ENCODE measurements at regions not wholly inside any gene's neighbourhood (a gene's known extent, or its start where the extent isn't known, plus 50 kb on each side); places are given as distances from the start of the nearest gene placed in this dataset.
"Not testable (repeated sequence)": the region's sequence is repeated elsewhere in the genome, so short reads cannot be mapped to it uniquely, and the experiment has no call there.

- ATAC-seq; intact Hi-C loops (cut with micrococcal nuclease); DNase-seq: not testable (repeated sequence)
Measured at GRCh38 chr18:60918862-60919261, 414.4 kb upstream of the CDH20 start.

- DNase-seq (no peak), ATAC-seq (no peak)
- intact Hi-C loops (cut with micrococcal nuclease), result no loop called here
Measured at GRCh38 chr18:60925892-60926291, 407.3 kb upstream of the CDH20 start.

GRCh38 chr18:60929966-60930365, 403.3 kb upstream of the CDH20 start:
- ATAC-seq, result no peak
- intact Hi-C loops (cut with micrococcal nuclease), result no loop called here

DNA sequence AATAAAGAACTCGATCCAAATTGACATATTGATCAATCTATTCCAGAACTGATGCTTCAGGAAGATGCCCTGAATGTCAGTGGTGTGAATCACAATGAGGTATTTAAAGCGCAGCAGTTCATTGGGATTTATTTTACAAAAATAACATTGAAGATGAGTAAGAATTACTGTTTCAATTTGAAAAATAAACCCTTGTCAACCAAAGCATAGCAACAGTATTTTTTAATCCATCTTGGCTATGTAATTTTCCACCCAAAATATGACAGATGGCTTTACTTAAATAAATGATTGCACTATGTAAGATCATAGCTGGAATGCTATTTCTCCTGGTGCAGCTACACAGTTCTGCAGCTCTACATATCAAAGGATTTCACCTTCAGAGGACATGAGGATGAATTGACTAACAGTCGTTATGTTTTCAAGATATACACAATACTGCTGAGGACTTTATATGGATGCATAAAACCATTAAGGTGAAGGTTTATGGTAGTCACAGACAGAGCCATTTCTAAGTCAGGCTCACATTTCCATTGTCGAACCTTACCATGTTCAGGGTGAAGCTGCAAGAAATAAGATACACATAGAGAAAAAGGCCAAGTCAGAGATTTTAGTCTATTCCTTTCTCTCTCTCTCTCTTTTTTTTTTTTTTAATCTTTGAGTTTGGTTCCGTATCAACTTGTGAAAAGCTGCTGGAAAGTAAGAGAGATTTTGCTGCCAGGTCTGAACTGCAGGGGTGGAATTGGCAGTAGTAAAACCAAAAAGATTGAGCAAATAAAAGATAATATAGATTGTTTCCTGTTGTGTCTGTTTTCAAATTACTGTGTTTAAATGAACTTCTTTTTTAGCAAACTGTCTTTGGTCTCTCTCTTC, 398.0 kb upstream of the CDH20 start:
- ATAC-seq (no peak), DNase-seq (no peak)
- intact Hi-C loops (cut with micrococcal nuclease), result no loop called here

More at GRCh38 chr18:60929966-60930365, 403.3 kb upstream of the CDH20 start:
- DNase-seq, result no peak

- intact Hi-C loops (cut with micrococcal nuclease), result no loop called here
- DNase-seq, result no peak
- ATAC-seq, result no peak
Measured at GRCh38 chr18:60936101-60936500, 397.1 kb upstream of the CDH20 start.

- DNase-seq (no peak), ATAC-seq (no peak)
- intact Hi-C loops (cut with micrococcal nuclease), result no loop called here
Measured at GRCh38 chr18:60943297-60943696, 389.9 kb upstream of the CDH20 start.

- ATAC-seq, result no peak
- intact Hi-C loops (cut with micrococcal nuclease), result no loop called here
- no peak for DNase-seq
Measured at GRCh38 chr18:60950634-60951033, 382.6 kb upstream of the CDH20 start.

DNA sequence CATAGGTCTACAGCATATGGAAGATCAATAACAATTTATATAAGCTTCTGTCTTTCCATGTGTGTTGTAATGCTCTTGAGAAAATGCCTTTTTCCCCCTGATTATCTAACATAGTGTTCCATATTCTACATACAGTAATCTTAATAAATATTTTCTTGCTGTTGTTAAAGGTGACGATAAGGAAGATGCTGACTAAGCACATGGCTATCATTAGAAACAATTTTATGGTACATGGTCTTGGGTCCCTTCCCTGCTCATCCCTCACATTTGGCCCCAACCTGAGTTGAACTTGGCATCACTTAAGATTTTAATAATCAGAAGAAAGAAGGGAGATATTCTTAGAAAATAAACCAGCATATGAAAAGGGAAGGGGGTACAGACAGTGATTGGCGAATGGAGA, 382.1 kb upstream of the CDH20 start:
- intact Hi-C loops (cut with micrococcal nuclease), result no loop called here
- no peak for DNase-seq
- ATAC-seq, result no peak

DNA sequence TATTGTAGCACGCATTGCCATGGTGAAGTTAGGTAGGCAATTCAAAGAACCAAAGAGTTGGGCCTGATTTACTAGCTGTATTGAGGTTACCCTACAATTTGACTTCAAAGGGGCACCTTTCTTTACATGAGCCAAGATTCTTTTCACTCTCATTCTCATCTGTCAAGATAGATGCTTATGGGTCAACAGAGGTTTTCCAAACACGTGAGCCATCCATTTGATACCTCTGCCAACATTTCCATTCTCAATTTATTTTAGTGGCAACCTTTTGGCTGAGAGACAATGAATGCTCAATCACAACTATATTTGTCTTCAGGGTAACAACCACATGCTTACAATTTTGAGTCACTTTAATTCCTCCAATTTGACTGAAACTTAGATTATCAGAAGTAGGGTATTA, 370.6 kb upstream of the CDH20 start:
- ATAC-seq (peak; percentile 81), DNase-seq (no peak)
- intact Hi-C loops (cut with micrococcal nuclease), result no loop called here

DNA sequence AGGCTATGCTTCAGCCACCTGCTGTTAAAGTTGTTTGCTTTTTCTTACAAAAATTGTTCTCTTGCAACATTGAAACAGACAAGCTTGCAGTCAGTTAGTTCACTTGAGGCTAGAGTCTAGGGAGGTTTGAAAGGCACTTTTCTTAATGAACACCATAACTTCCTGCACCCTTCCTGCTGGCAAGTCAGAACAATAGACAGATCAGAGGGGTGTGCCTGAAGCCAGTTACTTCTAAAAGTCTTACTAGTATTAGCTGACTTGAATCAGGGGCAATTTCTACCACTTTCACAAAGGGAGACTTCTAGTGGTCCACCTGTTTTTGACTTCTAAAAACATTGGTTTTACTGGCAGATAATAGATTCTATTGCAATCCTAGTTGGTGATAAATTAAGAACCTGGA, 367.4 kb upstream of the CDH20 start:
- intact Hi-C loops (cut with micrococcal nuclease), result no loop called here
- ATAC-seq, result no peak
- no peak for DNase-seq

DNA sequence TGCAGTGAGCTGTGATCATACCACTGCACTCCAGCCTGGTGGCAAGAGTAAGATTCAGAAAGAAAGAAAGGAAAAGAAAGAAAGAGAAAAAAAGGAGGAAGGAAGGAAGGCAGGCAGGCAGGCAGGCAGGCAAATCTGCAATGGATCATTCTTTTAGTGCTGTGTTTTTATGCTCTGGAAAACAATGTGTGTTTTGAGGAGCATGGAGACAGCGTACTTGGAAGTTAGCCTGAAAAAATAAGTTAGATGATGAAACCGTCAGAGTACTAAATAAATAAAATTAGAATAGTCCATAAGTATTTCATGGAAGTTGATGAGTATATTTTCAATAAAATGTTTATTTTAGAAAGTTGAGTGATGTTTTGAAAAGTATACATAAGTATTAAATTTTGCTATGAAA, 366.4 kb upstream of the CDH20 start:
- intact Hi-C loops (cut with micrococcal nuclease), result no loop called here
- DNase-seq, result no peak
- ATAC-seq, result no peak

GRCh38 chr18:60975420-60975819, 357.8 kb upstream of the CDH20 start:
- ATAC-seq, result no peak
- DNase-seq, result no peak
- intact Hi-C loops (cut with micrococcal nuclease), result no loop called here

DNA sequence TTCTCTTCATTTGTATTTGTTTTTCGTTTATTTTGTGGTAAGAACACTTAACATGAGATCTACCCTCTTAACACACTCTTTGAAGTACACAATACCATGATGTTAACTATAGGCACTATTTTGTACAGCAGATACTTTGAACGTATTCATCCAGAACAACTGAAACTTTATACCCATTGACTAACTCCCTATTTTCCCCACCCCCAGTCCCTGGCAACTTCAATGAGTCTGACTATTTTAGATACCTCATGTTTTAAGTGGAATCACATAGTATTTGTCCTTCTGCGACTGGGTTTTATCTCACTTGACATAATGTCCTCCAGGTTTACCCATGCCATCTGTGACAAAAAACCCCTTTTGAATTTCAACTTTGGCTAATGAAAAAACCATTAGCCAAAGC, 356.3 kb upstream of the CDH20 start:
- ATAC-seq (no peak), DNase-seq (no peak)
- intact Hi-C loops (cut with micrococcal nuclease), result no loop called here

- intact Hi-C loops (cut with micrococcal nuclease), result no loop called here
- ATAC-seq (no peak), DNase-seq (no peak)
Measured at GRCh38 chr18:60978338-60978737, 354.9 kb upstream of the CDH20 start.

GRCh38 chr18:60980422-60981005, 352.7 kb upstream of the CDH20 start:
- intact Hi-C loops (cut with micrococcal nuclease), result no loop called here
- ATAC-seq (no peak), DNase-seq (no peak)

- ATAC-seq, result no peak
- intact Hi-C loops (cut with micrococcal nuclease), result no loop called here
Measured at GRCh38 chr18:60981682-60982328, 351.4 kb upstream of the CDH20 start.

GRCh38 chr18:60982329-60982695, 350.9 kb upstream of the CDH20 start:
- ATAC-seq (no peak), DNase-seq (no peak)
- intact Hi-C loops (cut with micrococcal nuclease), result no loop called here

More at GRCh38 chr18:60981682-60982328, 351.4 kb upstream of the CDH20 start:
- DNase-seq, result no peak

- DNase-seq (no peak), ATAC-seq (no peak)
- intact Hi-C loops (cut with micrococcal nuclease), result no loop called here
Measured at GRCh38 chr18:60982928-60983327, 350.3 kb upstream of the CDH20 start.

- ATAC-seq, result no peak
- no peak for DNase-seq
- intact Hi-C loops (cut with micrococcal nuclease), result no loop called here
Measured at GRCh38 chr18:60984510-60984909, 348.7 kb upstream of the CDH20 start.

DNA sequence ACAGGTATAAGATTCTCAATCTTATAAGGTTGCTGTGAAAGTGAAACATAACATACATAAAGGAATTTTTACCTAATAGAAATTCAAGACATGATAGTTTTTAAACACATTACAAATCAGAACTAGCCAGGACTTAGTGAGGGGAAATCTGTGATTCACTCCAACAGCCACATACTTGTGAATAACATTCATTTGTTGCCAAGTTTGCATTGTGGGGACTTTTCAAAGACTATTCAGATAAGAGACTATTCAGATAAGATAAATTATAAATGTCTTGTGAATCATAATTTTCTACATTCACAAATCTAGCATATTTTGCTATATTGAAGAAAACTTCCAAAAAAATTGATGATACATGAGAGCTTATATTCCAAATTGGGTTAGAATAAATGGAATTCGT, 345.3 kb upstream of the CDH20 start:
- DNase-seq (no peak), ATAC-seq (no peak)
- intact Hi-C loops (cut with micrococcal nuclease), result no loop called here

DNA sequence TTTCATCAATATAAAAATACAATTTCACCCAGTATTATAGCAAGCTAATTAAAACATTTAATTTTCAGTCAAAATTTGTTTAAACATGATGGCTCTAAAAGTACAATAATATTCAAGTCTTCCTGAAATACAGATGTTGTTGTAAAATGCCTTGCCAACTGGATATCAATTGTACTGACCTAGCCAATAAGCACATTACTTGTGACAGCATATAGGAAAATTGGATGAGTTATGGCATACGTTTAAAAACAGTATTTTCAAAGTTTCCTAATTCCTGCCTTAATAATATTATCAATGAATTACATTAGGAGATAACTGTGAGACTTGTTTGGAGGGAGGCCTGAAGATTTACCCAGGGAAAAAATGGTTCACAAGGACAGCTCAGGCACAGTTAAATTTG, 336.9 kb upstream of the CDH20 start:
- no peak for ATAC-seq
- DNase-seq, result no peak
- intact Hi-C loops (cut with micrococcal nuclease), result no loop called here
